NCI-H146 (cell line): ENCODE measurements at regions not wholly inside any gene's neighbourhood (a gene's known extent, or its start where the extent isn't known, plus 50 kb on each side); places are given as distances from the start of the nearest gene placed in this dataset.
"Not testable (repeated sequence)": the region's sequence is repeated elsewhere in the genome, so short reads cannot be mapped to it uniquely, and the experiment has no call there.

Source experiments
- DNase-seq: peaks from one replicate; lab custom pipeline; 2025; lab: John Stamatoyannopoulos, UW

GRCh38 chr7:133132906-133133305, 51.0 kb upstream of the CHCHD3 start:
- DNase-seq, result no peak

- no peak for DNase-seq
These were observed 52.9 kb upstream of the CHCHD3 start for GRCh38 chr7:133134810-133135209.

- DNase-seq, result no peak
These were observed 53.6 kb upstream of the CHCHD3 start for GRCh38 chr7:133135451-133135850.

GRCh38 chr7:133139350-133139749, 57.5 kb upstream of the CHCHD3 start:
- DNase-seq, result no peak

DNA sequence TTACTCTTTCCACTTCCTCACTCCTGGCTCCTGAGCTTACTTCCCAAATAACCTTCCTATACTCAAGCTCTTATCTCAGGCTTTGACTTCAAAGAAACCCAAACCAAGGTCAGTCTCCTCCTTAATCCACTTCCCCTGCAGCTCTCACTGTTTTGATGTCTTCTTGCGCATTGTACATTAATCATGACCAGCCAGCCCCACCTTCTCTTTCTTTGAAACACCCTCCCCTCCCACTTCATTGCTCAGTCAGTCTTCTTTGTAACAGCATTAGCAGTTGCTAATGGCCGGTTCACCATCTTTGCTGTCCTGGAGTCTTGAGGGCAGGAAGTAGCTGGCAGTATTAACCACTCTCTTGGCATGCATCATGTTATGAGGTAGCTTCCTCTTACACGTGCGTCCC, 57.9 kb upstream of the CHCHD3 start:
- DNase-seq, result no peak

GRCh38 chr7:133140994-133141595, 59.2 kb upstream of the CHCHD3 start:
- DNase-seq, result no peak

DNA sequence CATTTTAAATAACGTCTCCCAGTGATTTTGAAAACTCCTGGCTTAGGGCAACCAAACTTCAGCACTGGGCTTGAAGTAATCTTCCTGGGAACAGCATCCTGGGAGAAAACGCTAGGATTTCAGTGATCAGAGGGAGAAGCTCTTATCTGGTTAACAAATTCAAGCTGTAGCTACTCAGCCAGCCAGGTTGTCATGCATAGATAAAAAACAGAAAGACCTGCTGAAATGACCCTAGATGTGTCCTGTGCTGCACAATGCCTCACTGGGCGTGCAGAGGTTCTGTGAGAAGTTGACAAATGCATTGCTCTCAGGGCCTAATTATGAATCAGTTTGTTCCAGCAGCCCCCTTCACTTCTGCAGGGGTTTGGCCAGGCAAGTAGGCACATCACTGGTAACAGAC, 68.9 kb upstream of the CHCHD3 start:
- DNase-seq, result no peak

DNA sequence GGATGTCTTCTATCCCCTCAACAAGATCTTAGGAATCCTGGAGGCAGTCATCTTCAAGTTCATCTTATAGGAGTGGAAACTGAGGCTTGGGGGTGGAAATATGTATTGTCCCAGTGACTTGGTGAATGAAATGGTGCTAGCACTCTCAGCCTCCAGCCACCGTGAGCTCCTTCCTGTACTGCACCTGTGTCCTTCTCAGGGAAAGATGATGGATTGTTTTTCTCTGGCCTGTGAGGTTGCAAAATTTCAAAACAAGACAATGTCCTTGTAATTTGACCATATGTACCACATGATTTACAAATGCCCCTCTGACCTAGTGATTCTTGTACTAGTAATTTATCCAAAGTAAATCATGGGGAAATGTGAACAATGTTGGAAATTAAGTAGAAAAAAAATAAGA, 71.0 kb upstream of the CHCHD3 start:
- no peak for DNase-seq

GRCh38 chr7:133155146-133155545, 73.3 kb upstream of the CHCHD3 start:
- no peak for DNase-seq

GRCh38 chr7:133155642-133156041, 73.8 kb upstream of the CHCHD3 start:
- DNase-seq, result no peak

GRCh38 chr7:133157045-133157444, 75.2 kb upstream of the CHCHD3 start:
- no peak for DNase-seq

- DNase-seq, result no peak
These were observed 82.6 kb upstream of the CHCHD3 start for GRCh38 chr7:133164498-133164897.

DNA sequence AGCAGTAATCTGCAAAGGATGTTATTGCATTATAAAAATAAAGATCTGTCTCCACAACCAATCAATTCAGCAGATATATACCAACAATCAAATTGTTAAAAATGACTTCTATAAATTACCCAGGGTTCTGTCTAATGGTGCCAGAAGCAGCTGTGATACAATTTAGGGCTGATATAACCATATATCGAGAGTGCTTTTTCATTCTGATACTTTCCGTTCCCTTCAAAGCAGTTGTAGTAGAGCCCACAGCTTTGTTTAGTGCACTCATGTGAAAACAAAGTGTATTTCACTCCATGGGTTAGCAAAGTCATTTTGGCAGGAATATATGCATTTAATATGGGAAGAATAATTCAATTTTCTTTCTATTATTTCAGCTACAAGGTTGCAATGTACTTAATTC, 83.1 kb upstream of the CHCHD3 start:
- DNase-seq, result no peak

GRCh38 chr7:133165529-133165928, 83.6 kb upstream of the CHCHD3 start:
- DNase-seq, result no peak

DNA sequence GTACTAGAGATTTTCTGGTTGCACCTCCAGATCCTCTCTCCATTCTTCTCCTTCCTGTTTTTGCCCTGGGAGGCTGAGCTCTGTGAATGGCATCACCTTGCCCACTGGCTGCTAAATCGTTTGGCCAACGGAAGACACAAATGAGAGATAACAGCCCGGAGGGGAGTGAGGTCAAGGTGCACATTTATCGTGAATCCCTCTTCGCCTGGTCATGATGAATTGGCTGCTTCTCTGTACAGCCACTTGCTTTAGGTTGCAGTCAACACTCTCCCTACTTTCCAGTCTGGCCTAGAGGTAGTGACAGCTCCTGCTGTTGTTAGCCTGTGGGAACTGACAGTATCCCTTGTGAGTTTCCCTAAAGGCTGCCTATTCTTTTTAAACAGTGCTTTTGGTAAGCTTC, 85.4 kb upstream of the CHCHD3 start:
- DNase-seq, result no peak

DNA sequence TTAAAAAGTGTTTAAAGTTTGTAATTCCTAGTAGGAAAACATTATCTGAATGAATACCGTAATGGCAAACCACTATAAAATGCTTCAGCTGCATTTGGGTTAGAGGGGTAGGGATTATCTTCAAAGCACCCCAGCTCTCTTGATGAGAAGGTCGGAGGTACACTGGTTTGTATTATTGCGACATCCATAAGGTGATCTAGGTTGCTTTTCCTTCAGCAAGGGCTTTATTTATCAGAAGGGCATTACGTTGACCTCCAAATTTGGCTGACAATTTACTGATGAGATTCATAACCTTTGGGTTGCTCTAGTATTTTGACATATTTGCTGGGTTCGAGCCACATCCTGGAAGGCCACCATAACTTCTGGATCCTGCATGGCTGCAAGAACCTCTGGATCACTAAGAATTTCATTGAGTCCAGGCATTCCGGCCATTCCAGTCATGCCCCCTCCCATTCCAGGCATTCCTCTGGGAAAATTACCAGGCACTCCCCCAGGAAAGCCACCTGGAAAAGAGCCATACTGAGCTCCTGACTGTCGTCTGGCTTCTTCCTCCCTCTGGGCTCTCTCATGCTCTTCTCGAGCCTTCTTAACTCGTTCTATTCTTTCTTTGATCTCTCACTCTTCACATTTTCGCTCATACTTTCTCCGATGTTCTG, 83.6 kb upstream of the EXOC4 start:
- DNase-seq, result not testable (repeated sequence)

GRCh38 chr7:133177476-133177875, 75.4 kb upstream of the EXOC4 start:
- DNase-seq, result not testable (repeated sequence)

DNA sequence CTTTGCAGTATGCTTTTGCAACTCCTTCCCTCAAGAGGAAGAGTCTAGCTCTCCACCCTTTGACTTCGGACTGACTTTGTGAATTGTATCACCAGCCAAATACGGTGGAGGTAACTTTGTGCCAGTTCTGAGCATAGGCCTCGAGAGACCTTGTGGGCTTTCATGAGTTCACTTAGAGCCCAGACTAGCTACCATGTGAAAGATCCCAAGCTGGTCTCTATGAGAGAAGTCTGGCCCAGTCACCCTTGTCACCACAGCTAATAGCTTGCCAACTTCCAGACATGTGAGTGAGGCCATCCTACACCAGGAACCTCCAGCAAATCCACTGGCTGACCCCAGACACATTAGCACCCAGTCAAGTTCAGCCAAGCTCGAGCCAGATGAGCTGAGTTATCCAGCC, 72.2 kb upstream of the EXOC4 start:
- no peak for DNase-seq

- no peak for DNase-seq
These were observed 69.7 kb upstream of the EXOC4 start for GRCh38 chr7:133183042-133183794.

DNA sequence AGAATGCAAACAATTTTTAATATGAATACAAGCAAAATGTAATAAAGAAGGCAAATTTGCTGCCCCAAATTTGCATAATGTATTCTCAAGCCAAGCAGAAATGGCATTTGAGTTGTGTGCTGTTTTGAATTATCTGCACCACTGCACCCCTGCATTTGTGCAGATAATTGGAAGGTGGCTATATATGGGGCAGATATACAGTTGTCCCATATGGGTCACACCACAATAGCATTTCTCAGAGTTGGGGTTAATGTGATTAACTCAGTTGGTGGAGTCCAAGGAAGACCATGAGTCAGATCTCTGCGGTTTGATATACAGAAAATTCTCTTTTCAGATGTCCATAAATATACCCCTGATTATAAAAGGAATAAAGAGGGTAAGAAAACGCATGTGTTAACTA, 68.9 kb upstream of the EXOC4 start:
- no peak for DNase-seq

DNA sequence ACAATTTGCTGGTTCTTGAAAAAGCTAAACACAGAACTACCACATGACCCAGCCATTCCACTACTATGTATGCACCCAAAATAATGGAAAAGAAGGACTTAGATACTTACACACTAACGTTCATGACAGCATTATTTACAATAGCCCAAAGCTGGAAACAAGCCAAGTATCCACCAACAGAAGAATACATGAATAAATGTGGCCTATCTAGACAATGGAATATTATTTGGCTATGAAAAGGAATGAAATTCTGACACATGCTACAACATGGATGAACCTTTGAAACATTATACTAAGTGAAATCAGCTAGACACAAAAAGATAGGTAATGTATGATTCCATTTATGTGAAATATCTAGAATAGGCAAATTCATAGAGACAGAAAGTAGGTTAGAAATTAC, 67.4 kb upstream of the EXOC4 start:
- no peak for DNase-seq

DNA sequence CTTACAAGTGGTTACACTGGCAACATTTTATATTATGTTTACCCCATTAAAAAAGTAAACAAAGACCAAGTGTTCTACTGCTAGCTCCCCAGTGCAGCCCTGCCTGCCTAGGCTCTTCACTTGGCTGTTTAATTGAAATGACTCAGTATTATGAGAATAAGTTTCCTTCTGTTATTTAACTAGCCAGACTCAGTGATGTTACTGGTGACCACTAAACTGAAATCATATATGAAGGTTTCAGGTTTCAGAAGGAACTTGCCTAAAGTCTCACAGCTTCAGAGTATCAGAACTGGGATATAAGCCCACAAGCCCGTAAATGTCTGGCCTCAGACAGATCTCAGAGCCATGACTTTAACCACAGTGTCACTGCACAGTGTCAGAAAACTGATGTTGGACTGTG, 66.8 kb upstream of the EXOC4 start:
- DNase-seq, result no peak

GRCh38 chr7:133190172-133190528, 62.7 kb upstream of the EXOC4 start:
- no peak for DNase-seq

- DNase-seq, result no peak
These were observed 62.2 kb upstream of the EXOC4 start for GRCh38 chr7:133190650-133191049.
